Endothelial cell of umbilical vein (primary cell): ENCODE measurements at regions not wholly inside any gene's neighbourhood (a gene's known extent, or its start where the extent isn't known, plus 50 kb on each side); places are given as distances from the start of the nearest gene placed in this dataset.

ENCODE experiments used
- EZH2 ChIP-seq: IDR thresholded peaks from 2 replicates; pipeline ENCODE4 v1.6.1; 2012; ENCODE audit warnings: borderline replicate concordance, low read depth, mild to moderate bottlenecking, moderate library complexity, low read length, inconsistent platforms; ENCODE audit not compliant: severe bottlenecking
- MYC ChIP-seq: IDR thresholded peaks from one replicate; pipeline ENCODE4 v1.6.1; 2011; ENCODE audit warnings: mild to moderate bottlenecking, low read depth, low read length
- POLR2A ChIP-seq: IDR thresholded peaks from 2 replicates; pipeline ENCODE4 v1.6.1; 2012; ENCODE audit warnings: low read depth, mild to moderate bottlenecking, control low read depth, low read length
- POLR2AphosphoS5 ChIP-seq: IDR thresholded peaks from 2 replicates; pipeline ENCODE4 v1.6.1; 2012; ENCODE audit warnings: low read depth, mild to moderate bottlenecking, control low read depth, low read length, moderate library complexity; ENCODE audit not compliant: insufficient read depth
- TF ChIP-seq, protein P1 (sequence below), 2 donors: IDR thresholded peaks; 1 replicate in 1 of 2; 2 replicates in 1 of 2; pipeline ENCODE4 v1.5.1; 2011; ENCODE audit warnings: low read length in 2 of 2, mild to moderate bottlenecking in 2 of 2, moderate library complexity in 2 of 2, control low read depth in 1 of 2, inconsistent platforms in 1 of 2, low read depth in 1 of 2; ENCODE audit not compliant: insufficient read depth in 1 of 2; ENCODE audit errors: extremely low read depth in 1 of 2

DNA sequence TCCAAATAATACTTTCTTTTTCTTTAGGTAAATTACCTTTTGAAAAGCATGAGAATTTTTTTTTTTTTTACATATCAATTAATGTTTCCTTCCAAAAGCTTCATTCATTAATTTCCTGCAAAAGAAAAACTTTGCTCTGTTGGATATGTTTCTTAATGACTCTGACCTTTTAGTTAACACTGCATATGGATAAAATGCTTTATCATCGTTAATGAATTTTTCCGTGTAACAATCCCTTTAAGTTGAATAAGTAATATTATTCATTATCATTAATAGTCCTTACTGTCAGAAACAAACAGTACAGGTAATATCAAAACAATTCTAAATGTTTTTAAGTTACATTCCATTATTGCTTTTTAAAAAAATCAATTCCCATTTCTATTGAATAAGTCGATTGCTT lies 345.1 kb downstream of the SAMD5 start:
- TF ChIP-seq, protein P1, sequence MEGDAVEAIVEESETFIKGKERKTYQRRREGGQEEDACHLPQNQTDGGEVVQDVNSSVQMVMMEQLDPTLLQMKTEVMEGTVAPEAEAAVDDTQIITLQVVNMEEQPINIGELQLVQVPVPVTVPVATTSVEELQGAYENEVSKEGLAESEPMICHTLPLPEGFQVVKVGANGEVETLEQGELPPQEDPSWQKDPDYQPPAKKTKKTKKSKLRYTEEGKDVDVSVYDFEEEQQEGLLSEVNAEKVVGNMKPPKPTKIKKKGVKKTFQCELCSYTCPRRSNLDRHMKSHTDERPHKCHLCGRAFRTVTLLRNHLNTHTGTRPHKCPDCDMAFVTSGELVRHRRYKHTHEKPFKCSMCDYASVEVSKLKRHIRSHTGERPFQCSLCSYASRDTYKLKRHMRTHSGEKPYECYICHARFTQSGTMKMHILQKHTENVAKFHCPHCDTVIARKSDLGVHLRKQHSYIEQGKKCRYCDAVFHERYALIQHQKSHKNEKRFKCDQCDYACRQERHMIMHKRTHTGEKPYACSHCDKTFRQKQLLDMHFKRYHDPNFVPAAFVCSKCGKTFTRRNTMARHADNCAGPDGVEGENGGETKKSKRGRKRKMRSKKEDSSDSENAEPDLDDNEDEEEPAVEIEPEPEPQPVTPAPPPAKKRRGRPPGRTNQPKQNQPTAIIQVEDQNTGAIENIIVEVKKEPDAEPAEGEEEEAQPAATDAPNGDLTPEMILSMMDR (IDR thresholded peaks at IDR 0.05; ENCODE audit: extremely low read depth in 1 of 2, insufficient read depth in 1 of 2, low read depth in 1 of 2, low read length in 2 of 2) = no peak
- TF ChIP-seq EZH2 = no peak
- TF ChIP-seq POLR2A = no peak
- no peak for TF ChIP-seq POLR2AphosphoS5
- no peak for TF ChIP-seq MYC
